ENCODE measurements at regions not wholly inside any gene's neighbourhood (a gene's known extent, or its start where the extent isn't known, plus 50 kb on each side); places are given as distances from the start of the nearest gene placed in this dataset.
A peak's percentile ranks its signal among the peaks of the same experiment; 100 is the strongest.

- Histone ChIP-seq H4K20me1 (no peaks in the 10 kb centered on the region), H3K4me3 (no peak overlapping the region), H3K4me2 (no peak overlapping the region), H3K27ac (no peak overlapping the region), H3K27me3 (no peaks in the 10 kb centered on the region), H3K9me3 (replicated peaks in 1 of 11) (no peaks in the 10 kb centered on the region), H3K36me3 (no peaks in the 10 kb centered on the region), H3K4me1 (peaks cover 0 to 7% (median 0%) of the 10 kb centered on the region in 10 experiments; a peak in 1 of 20 replicates), H3K9ac (no peak overlapping the region)
- TF ChIP-seq Cebpa-rat (IDR thresholded peaks at IDR 0.05): no peak
These were observed 92.2 kb upstream of the DAAM1 start for GRCh38 chr14:59096303-59096702.

- H3K4me2 ChIP-seq: no peak overlapping the region
- H3K27ac ChIP-seq: no peak overlapping the region
- H3K9me3 ChIP-seq (replicated peaks in 1 of 11): no peaks in the 10 kb centered on the region
- H3K4me1 ChIP-seq: peaks cover 0 to 7% (median 0%) of the 10 kb centered on the region in 10 experiments; a peak in 1 of 20 replicates
- no peaks in the 10 kb centered on the region for H3K36me3 ChIP-seq
- no peaks in the 10 kb centered on the region for H4K20me1 ChIP-seq
- no peak for TF ChIP-seq Cebpa-rat (IDR thresholded peaks at IDR 0.05)
- no peaks in the 10 kb centered on the region for H3K27me3 ChIP-seq
- no peak overlapping the region for H3K4me3 ChIP-seq
- H3K9ac ChIP-seq: no peak overlapping the region
These were observed 90.8 kb upstream of the DAAM1 start for GRCh38 chr14:59097681-59098080.

DNA sequence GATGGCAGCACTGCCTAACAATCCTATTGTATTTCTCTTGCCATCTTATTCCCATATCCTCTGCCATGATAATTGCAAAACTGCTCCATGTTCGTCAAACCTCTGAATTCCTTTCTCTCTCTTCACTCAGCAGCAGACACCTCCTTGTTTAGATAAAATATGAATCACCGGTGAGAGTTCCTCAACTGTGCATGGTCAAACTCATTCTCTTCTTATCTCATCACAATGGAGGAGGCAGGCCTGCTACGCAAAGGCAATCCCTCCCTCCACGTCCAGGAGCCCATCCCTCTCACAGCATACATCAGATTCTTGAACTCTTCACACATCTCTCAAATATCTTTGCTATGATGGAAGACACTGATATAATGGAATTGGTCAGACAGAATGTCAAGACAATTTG, 90.1 kb upstream of the DAAM1 start:
- H3K9ac ChIP-seq: no peak overlapping the region
- H3K4me2 ChIP-seq: no peak overlapping the region
- H3K4me3 ChIP-seq: no peak overlapping the region
- no peaks in the 10 kb centered on the region for H3K27me3 ChIP-seq
- H3K4me1 ChIP-seq: peaks cover 0 to 7% (median 0%) of the 10 kb centered on the region in 10 experiments; a peak in 1 of 20 replicates
- H3K9me3 ChIP-seq (replicated peaks in 1 of 11): no peaks in the 10 kb centered on the region
- no peaks in the 10 kb centered on the region for H3K36me3 ChIP-seq
- no peaks in the 10 kb centered on the region for H4K20me1 ChIP-seq
- TF ChIP-seq Cebpa-rat (IDR thresholded peaks at IDR 0.05): no peak
- H3K27ac ChIP-seq: no peak overlapping the region

- H3K36me3 ChIP-seq: no peaks in the 10 kb centered on the region
- H3K27me3 ChIP-seq: no peaks in the 10 kb centered on the region
- H4K20me1 ChIP-seq: no peaks in the 10 kb centered on the region
- no peaks in the 10 kb centered on the region for H3K4me1 ChIP-seq
- H3K27ac ChIP-seq: no peak overlapping the region
- TF ChIP-seq Cebpa-rat (IDR thresholded peaks at IDR 0.05): no peak
- no peaks in the 10 kb centered on the region for H3K9me3 ChIP-seq (replicated peaks in 1 of 11)
- H3K4me3 ChIP-seq: no peak overlapping the region
- no peak overlapping the region for H3K9ac ChIP-seq
- no peak overlapping the region for H3K4me2 ChIP-seq
These were observed 88.3 kb upstream of the DAAM1 start for GRCh38 chr14:59100205-59100604.

DNA sequence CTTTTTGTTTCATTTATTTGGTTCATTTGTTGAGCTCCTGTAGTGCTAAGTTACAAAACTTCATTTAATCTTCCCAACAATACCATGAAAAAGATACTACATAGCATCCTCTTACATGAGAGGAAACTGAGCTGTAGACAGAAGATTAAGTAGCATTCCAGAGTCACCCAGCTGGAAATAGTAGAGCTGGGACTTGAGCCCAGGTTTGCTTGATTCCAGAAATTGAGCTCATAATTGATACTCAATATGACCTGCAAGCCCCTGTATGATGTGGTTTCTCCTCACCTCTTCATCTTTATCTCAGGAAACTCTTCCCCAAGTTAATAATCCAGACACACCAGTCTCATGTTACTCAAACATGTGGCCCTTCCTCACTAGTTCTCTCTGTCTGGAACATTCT, 87.0 kb upstream of the DAAM1 start:
- no peak overlapping the region for H3K4me2 ChIP-seq
- no peaks in the 10 kb centered on the region for H3K36me3 ChIP-seq
- no peak overlapping the region for H3K27ac ChIP-seq
- no peaks in the 10 kb centered on the region for H3K9me3 ChIP-seq (replicated peaks in 1 of 11)
- H3K4me1 ChIP-seq: no peaks in the 10 kb centered on the region
- no peak overlapping the region for H3K9ac ChIP-seq
- no peaks in the 10 kb centered on the region for H3K27me3 ChIP-seq
- no peaks in the 10 kb centered on the region for H4K20me1 ChIP-seq
- H3K4me3 ChIP-seq: no peak overlapping the region
- no peak for TF ChIP-seq Cebpa-rat (IDR thresholded peaks at IDR 0.05)

DNA sequence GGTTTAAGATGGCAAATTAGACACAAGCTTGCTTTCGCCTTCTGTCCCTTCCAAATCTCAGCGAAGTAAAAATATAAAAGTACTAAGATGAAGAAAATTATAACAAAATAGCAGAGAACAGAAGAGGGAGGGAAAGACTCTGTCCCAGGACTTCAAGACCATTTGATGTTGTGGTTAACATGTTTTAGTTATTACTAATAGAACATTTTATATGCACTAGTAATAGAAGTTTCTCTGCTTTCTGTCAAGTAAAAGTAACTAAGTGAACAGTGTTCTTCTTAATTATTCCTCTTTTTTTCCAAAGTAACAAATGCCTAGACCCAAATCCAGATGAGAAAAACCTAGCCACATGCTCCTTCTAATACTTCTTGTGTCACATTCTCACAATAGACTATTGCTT, 85.1 kb upstream of the DAAM1 start:
- Histone ChIP-seq H3K36me3 (no peaks in the 10 kb centered on the region), H3K27me3 (no peaks in the 10 kb centered on the region), H3K27ac (no peak overlapping the region), H3K9me3 (replicated peaks in 1 of 11) (peaks cover 0 to 15% (median 9%) of the 10 kb centered on the region in 11 experiments; a peak in 11 of 22 replicates), H3K4me3 (no peak overlapping the region), H3K4me1 (peaks cover 0 to 14% (median 12%) of the 10 kb centered on the region in 10 experiments; a peak in 15 of 20 replicates), H4K20me1 (no peaks in the 10 kb centered on the region), H3K9ac (no peak overlapping the region), H3K4me2 (no peak overlapping the region)
- no peak for TF ChIP-seq Cebpa-rat (IDR thresholded peaks at IDR 0.05)

DNA sequence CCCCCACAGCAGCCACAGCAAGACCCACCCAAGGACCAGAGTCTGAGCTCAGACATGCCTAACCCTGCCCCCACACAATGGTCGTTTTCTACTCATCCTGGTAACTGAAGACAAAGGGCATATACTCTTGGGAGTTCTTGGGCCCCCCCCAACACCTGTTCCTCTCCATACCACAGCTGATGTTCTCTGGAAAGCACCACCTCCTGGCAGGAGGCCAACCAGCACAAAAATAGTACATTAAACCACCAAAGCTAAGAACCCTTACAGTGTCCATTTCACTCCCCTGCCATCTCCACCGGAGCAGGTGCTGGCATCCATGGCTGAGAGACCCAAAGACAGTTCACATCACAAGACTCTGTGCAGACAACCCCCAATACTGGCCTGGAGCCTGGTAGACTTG, 80.6 kb upstream of the DAAM1 start:
- Histone ChIP-seq H3K27ac (no peak overlapping the region; a peak in 2 of 22 replicates), H3K9me3 (replicated peaks in 1 of 11) (peaks cover 0 to 15% (median 9%) of the 10 kb centered on the region in 11 experiments; a peak in 12 of 22 replicates), H3K4me1 (peaks cover 0 to 17% (median 12%) of the 10 kb centered on the region in 10 experiments; a peak in 15 of 20 replicates), H3K9ac (no peak overlapping the region), H3K27me3 (no peaks in the 10 kb centered on the region), H3K36me3 (no peaks in the 10 kb centered on the region), H3K4me2 (peak overlapping the region in 9 of 11 experiments; percentile 13 to 69 (median 59); a peak in 17 of 22 replicates), H3K4me3 (peak overlapping the region in 1 of 10 experiments; percentile 31; a peak in 1 of 20 replicates), H4K20me1 (no peaks in the 10 kb centered on the region)
- TF ChIP-seq Cebpa-rat (IDR thresholded peaks at IDR 0.05): no peak

- Histone ChIP-seq H3K27me3 (no peaks in the 10 kb centered on the region), H3K4me1 (no peaks in the 10 kb centered on the region), H3K4me3 (no peak overlapping the region), H3K4me2 (no peak overlapping the region), H4K20me1 (no peaks in the 10 kb centered on the region), H3K9me3 (replicated peaks in 1 of 11) (no peaks in the 10 kb centered on the region), H3K36me3 (no peaks in the 10 kb centered on the region), H3K9ac (no peak overlapping the region), H3K27ac (no peak overlapping the region)
- TF ChIP-seq Cebpa-rat (IDR thresholded peaks at IDR 0.05): no peak
These were observed 71.5 kb upstream of the DAAM1 start for GRCh38 chr14:59116984-59117415.

DNA sequence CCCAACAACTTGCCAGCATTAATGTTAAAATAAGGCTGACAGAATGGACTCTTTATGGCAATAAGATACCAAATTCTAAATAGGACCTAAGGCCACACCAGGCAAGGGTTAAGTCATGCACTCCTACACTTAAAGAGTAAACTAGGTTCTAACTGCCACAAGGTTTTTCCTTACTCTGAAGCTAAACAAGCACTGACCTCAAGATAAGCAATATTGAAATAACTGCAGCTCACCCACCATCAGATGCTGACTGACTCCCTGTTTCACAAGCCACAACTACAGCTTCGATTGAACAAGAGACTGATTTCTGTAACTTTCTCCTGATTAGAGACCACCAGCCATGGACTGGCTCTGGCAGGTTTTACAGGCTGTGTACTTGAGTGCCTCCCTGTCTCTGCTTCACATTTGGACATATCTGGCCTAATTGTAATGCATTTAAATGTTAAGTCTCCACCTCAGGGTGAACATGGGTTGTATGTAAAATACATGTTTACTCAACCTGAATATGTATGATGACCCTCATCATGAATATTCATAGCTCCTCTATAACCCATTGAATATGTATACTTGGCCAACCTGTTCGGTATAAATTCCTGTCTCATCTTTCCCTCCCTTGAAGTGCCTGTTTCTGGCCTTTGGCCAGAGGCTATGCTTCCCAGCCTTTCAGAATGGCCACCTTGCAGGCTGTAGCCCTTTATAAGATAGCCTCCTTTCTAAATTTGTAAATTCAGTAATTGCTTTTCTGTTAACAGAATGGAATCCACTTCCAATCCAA, 70.5 kb upstream of the DAAM1 start:
- no peak overlapping the region for H3K9ac ChIP-seq
- H3K27me3 ChIP-seq: no peaks in the 10 kb centered on the region
- H3K4me3 ChIP-seq: no peak overlapping the region
- H3K27ac ChIP-seq: no peak overlapping the region
- no peaks in the 10 kb centered on the region for H4K20me1 ChIP-seq
- H3K9me3 ChIP-seq (replicated peaks in 1 of 11): no peaks in the 10 kb centered on the region
- H3K4me1 ChIP-seq: no peaks in the 10 kb centered on the region
- no peak for TF ChIP-seq Cebpa-rat (IDR thresholded peaks at IDR 0.05)
- H3K36me3 ChIP-seq: no peaks in the 10 kb centered on the region
- H3K4me2 ChIP-seq: no peak overlapping the region

GRCh38 chr14:59120921-59121320, 67.5 kb upstream of the DAAM1 start:
- no peaks in the 10 kb centered on the region for H4K20me1 ChIP-seq
- H3K36me3 ChIP-seq: no peaks in the 10 kb centered on the region
- no peak for TF ChIP-seq Cebpa-rat (IDR thresholded peaks at IDR 0.05)
- H3K9me3 ChIP-seq (replicated peaks in 1 of 11): no peaks in the 10 kb centered on the region
- no peaks in the 10 kb centered on the region for H3K4me1 ChIP-seq
- no peak overlapping the region for H3K4me2 ChIP-seq
- no peak overlapping the region for H3K9ac ChIP-seq
- no peak overlapping the region for H3K27ac ChIP-seq
- H3K4me3 ChIP-seq: no peak overlapping the region
- H3K27me3 ChIP-seq: no peaks in the 10 kb centered on the region
